ENCODE measurements at regions not wholly inside any gene's neighbourhood (a gene's known extent, or its start where the extent isn't known, plus 50 kb on each side); places are given as distances from the start of the nearest gene placed in this dataset.

DNA sequence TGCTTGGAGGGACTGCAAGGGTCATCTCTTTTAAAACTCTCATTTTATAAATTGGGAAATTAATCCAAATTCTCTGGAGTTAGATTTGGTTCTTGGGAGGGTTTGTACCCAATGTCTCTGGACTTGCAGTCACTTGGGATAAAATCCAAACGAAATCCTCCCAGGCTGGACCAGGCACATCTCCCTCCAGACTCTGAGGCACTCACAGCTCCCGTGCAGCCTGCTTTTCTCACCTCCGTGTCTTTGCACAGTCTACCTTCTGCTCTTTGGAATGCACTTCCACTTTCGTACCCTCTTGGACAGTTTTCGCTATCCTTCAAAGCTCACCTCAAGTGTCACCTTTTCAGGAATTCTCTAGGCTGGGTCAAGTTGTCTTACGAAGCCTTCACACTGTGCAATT lies 166.3 kb downstream of the MYCN start:
- Histone ChIP-seq H3K4me1 (no peaks in the 10 kb centered on the region), H2AFZ (no peak overlapping the region), H3K27ac (no peak overlapping the region), H3K27me3 (ENCODE audit: control insufficient read depth, insufficient read depth, low read length) (no peaks in the 10 kb centered on the region), H3K9ac (no peak overlapping the region), H3K79me2 (no peaks in the 10 kb centered on the region), H3K36me3 (ENCODE audit: control insufficient read depth, insufficient read depth, low read length) (no peaks in the 10 kb centered on the region), H3K4me2 (ENCODE audit: low read length) (no peak overlapping the region), H3K9me3 (ENCODE audit: control insufficient read depth, low read length) (no peaks in the 10 kb centered on the region), H3K4me3 (ENCODE audit: low read depth, low read length) (no peak overlapping the region)
- TF ChIP-seq CTCF (IDR thresholded peaks at IDR 0.05) = no peak

DNA sequence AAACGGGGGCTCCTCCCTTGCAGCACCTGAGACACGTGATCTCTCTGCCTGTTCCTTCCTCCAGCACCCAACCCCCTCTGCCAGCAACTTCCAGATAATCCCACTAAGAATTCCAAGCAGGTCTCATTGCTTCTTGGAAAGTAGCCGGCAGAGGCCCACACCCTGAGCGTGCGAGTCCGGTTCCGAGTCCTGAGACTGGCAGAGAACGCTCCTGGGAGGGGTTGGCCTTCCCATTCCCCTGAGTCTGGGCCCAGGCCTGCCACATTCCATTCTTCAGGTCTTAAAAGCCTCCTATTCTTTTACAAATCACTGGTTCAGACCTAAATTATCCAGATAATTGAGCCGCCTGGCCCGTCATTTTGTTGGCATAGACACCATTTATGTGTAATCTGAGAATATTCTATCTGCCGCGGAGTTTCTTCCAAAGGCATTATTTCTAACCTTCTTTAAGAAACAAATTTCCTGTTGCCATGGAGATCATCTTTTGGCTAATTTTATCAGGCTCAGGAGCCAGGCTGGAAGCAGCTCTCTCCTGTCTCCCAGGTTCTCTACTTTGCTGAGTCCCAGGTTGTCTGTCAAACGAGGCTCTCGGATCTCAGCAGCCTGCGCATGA lies 165.4 kb downstream of the MYCN start:
- Histone ChIP-seq H3K4me2 (ENCODE audit: low read length) (no peak overlapping the region), H3K36me3 (ENCODE audit: control insufficient read depth, insufficient read depth, low read length) (no peaks in the 10 kb centered on the region), H3K79me2 (no peaks in the 10 kb centered on the region), H3K4me1 (no peaks in the 10 kb centered on the region), H3K9me3 (ENCODE audit: control insufficient read depth, low read length) (no peaks in the 10 kb centered on the region), H3K9ac (no peak overlapping the region), H3K27ac (no peak overlapping the region), H2AFZ (no peak overlapping the region), H3K4me3 (ENCODE audit: low read depth, low read length) (no peak overlapping the region), H3K27me3 (ENCODE audit: control insufficient read depth, insufficient read depth, low read length) (no peaks in the 10 kb centered on the region)
- TF ChIP-seq CTCF (IDR thresholded peaks at IDR 0.05) = no peak

- H3K27me3 ChIP-seq (ENCODE audit: control insufficient read depth, insufficient read depth, low read length) = no peaks in the 10 kb centered on the region
- H3K4me2 ChIP-seq (ENCODE audit: low read length) = no peak overlapping the region
- H3K9ac ChIP-seq = no peak overlapping the region
- no peak overlapping the region for H3K27ac ChIP-seq
- no peaks in the 10 kb centered on the region for H3K79me2 ChIP-seq
- H3K9me3 ChIP-seq (ENCODE audit: control insufficient read depth, low read length) = no peaks in the 10 kb centered on the region
- no peak overlapping the region for H2AFZ ChIP-seq
- H3K4me3 ChIP-seq (ENCODE audit: low read depth, low read length) = no peak overlapping the region
- no peaks in the 10 kb centered on the region for H3K4me1 ChIP-seq
- no peak for TF ChIP-seq CTCF (IDR thresholded peaks at IDR 0.05)
- no peaks in the 10 kb centered on the region for H3K36me3 ChIP-seq (ENCODE audit: control insufficient read depth, insufficient read depth, low read length)
Measured at GRCh38 chr2:16104949-16105668, 164.8 kb downstream of the MYCN start.

- no peaks in the 10 kb centered on the region for H3K79me2 ChIP-seq
- no peak for TF ChIP-seq CTCF (IDR thresholded peaks at IDR 0.05)
- no peak overlapping the region for H3K27ac ChIP-seq
- H3K4me3 ChIP-seq (ENCODE audit: low read depth, low read length) = no peak overlapping the region
- H3K9ac ChIP-seq = no peak overlapping the region
- no peaks in the 10 kb centered on the region for H3K36me3 ChIP-seq (ENCODE audit: control insufficient read depth, insufficient read depth, low read length)
- no peaks in the 10 kb centered on the region for H3K4me1 ChIP-seq
- no peak overlapping the region for H3K4me2 ChIP-seq (ENCODE audit: low read length)
- H3K27me3 ChIP-seq (ENCODE audit: control insufficient read depth, insufficient read depth, low read length) = no peaks in the 10 kb centered on the region
- H3K9me3 ChIP-seq (ENCODE audit: control insufficient read depth, low read length) = no peaks in the 10 kb centered on the region
- H2AFZ ChIP-seq = no peak overlapping the region
Measured at GRCh38 chr2:16104315-16104948, 164.1 kb downstream of the MYCN start.
